ENCODE measurements at regions not wholly inside any gene's neighbourhood (a gene's known extent, or its start where the extent isn't known, plus 50 kb on each side); places are given as distances from the start of the nearest gene placed in this dataset.

GRCh38 chr10:57260175-57260574 is 899.1 kb upstream of the ZWINT start (continued):
- no peak for TF ChIP-seq AGO2 (optimal IDR thresholded peaks at IDR 0.05; ENCODE audit: low read depth, low read length)

- H3K4me1 ChIP-seq (ENCODE audit: insufficient read depth, low read length), result no peaks in the 10 kb centered on the region
- no peak for DNase-seq (ENCODE audit: low spot score)
- intact Hi-C loops (cut with micrococcal nuclease; ENCODE audit: unreplicated experiment) (no loop called here), in situ Hi-C loops (cut with HindIII; ENCODE audit: extremely low pct_ligation_motif_present, low pct_unique_long_range_greater_than_20kb) (no loop called here)
- no peak overlapping the region for H3K4me2 ChIP-seq (ENCODE audit: low read depth, low read length)
- no peak overlapping the region for H3K4me3 ChIP-seq (replicated peaks in 1 of 3; ENCODE audit: insufficient read depth in 1 of 3, low read depth in 2 of 3, low read length in 3 of 3)
- H3K9me3 ChIP-seq (ENCODE audit: low read length), result no peaks in the 10 kb centered on the region
- 36% methylated on average over 11 of the region's 32 CpGs for WGBS (ENCODE audit: low lambda C conversion rate)
- BruUV-seq (replicated peaks), result no TSS peak
- no peaks in the 10 kb centered on the region for H3K27me3 ChIP-seq (ENCODE audit: control insufficient read depth in 1 of 2, insufficient read depth in 2 of 2, low read length in 2 of 2)
- H4K20me1 ChIP-seq (ENCODE audit: insufficient read depth, low read length), result no peaks in the 10 kb centered on the region
- TF ChIP-seq ZNF251 (CRISPR knock-in tag; IDR thresholded peaks at IDR 0.05) (no peak), ZNF33A (CRISPR knock-in tag; IDR thresholded peaks at IDR 0.05; ENCODE audit: borderline replicate concordance) (no peak)
- H3K36me3 ChIP-seq (replicated peaks in 1 of 2; ENCODE audit: control insufficient read depth in 1 of 2, insufficient read depth in 2 of 2, low read length in 2 of 2), result no peaks in the 10 kb centered on the region
- CTCF ChIA-PET (ENCODE audit: low intra/inter-chr PET ratio, low total read pairs), result no interaction called here
- no peaks in the 10 kb centered on the region for H3K79me2 ChIP-seq (ENCODE audit: insufficient read depth, low read length)
- no peak overlapping the region for H3K9ac ChIP-seq (ENCODE audit: insufficient read depth, low read depth, low read length)
- POLR2A ChIA-PET, result no interaction called here
- no peak; the same call in 2 of the 3 replicates for ATAC-seq
- no peak overlapping the region for H2AFZ ChIP-seq (ENCODE audit: low read length)
- no peak for FAIRE-seq
- H3K27ac ChIP-seq (ENCODE audit: extremely low read length, insufficient read depth, low read length), result no peak overlapping the region
Observed at GRCh38 chr10:57249615-57250281, 888.7 kb upstream of the ZWINT start.

GRCh38 chr10:57247271-57247670 is 886.2 kb upstream of the ZWINT start:
- Histone ChIP-seq H3K9ac (ENCODE audit: insufficient read depth, low read depth, low read length) (no peak overlapping the region), H3K27ac (ENCODE audit: extremely low read length, insufficient read depth, low read length) (no peak overlapping the region), H3K79me2 (ENCODE audit: insufficient read depth, low read length) (no peaks in the 10 kb centered on the region), H3K4me1 (ENCODE audit: insufficient read depth, low read length) (no peaks in the 10 kb centered on the region), H3K4me2 (ENCODE audit: low read depth, low read length) (no peak overlapping the region), H3K4me3 (replicated peaks in 1 of 3; ENCODE audit: insufficient read depth in 1 of 3, low read depth in 2 of 3, low read length in 3 of 3) (no peak overlapping the region), H4K20me1 (ENCODE audit: insufficient read depth, low read length) (no peaks in the 10 kb centered on the region), H2AFZ (ENCODE audit: low read length) (no peak overlapping the region), H3K9me3 (ENCODE audit: low read length) (no peaks in the 10 kb centered on the region), H3K27me3 (ENCODE audit: control insufficient read depth in 1 of 2, insufficient read depth in 2 of 2, low read length in 2 of 2) (no peaks in the 10 kb centered on the region), H3K36me3 (replicated peaks in 1 of 2; ENCODE audit: control insufficient read depth in 1 of 2, insufficient read depth in 2 of 2, low read length in 2 of 2) (no peaks in the 10 kb centered on the region)
- CTCF ChIA-PET (ENCODE audit: low intra/inter-chr PET ratio, low total read pairs), result no interaction called here
- TF ChIP-seq NR2F6 (IDR thresholded peaks at IDR 0.05), result no peak
- TF ChIP-seq NR2F6 (CRISPR knock-in tag; IDR thresholded peaks at IDR 0.05), result no peak
- no peak for TF ChIP-seq NKX3-1 (CRISPR knock-in tag; IDR thresholded peaks at IDR 0.05)
- no peak for TF ChIP-seq ZSCAN25 (CRISPR knock-in tag; IDR thresholded peaks at IDR 0.05)
- TF ChIP-seq STAT5B (CRISPR knock-in tag; IDR thresholded peaks at IDR 0.05), result no peak
- no peak for TF ChIP-seq THAP8 (CRISPR knock-in tag; IDR thresholded peaks at IDR 0.05; ENCODE audit: borderline replicate concordance)
- TF ChIP-seq ZNF710 (CRISPR knock-in tag; IDR thresholded peaks at IDR 0.05; ENCODE audit: borderline replicate concordance), result no peak
- TF ChIP-seq ATF5 (CRISPR knock-in tag; IDR thresholded peaks at IDR 0.05; ENCODE audit: low read depth), result no peak
- DNase-seq (ENCODE audit: low spot score), result no peak
- no peak for ATAC-seq
- POLR2A ChIA-PET, result no interaction called here
- whole genome bisulfite sequencing (ENCODE audit: low lambda C conversion rate), result 17% methylated on average over 4 of the region's 4 CpGs
- in situ Hi-C loops (cut with HindIII; ENCODE audit: extremely low pct_ligation_motif_present, low pct_unique_long_range_greater_than_20kb), result no loop called here
- BruUV-seq (replicated peaks), result no TSS peak
- intact Hi-C loops (cut with micrococcal nuclease; ENCODE audit: unreplicated experiment), result no loop called here
- no peak for FAIRE-seq

All from HepG2 (cell line).